HL-60 (cell line): ENCODE measurements at regions not wholly inside any gene's neighbourhood (a gene's known extent, or its start where the extent isn't known, plus 50 kb on each side); places are given as distances from the start of the nearest gene placed in this dataset.

ENCODE experiments used
- CTCF ChIP-seq: IDR thresholded peaks from one replicate; pipeline ENCODE4 v1.5.1; 2011; ENCODE audit warnings: low read length, control low read depth, inconsistent platforms; ENCODE audit not compliant: insufficient read depth
- POLR2AphosphoS5 ChIP-seq: IDR thresholded peaks from 2 replicates; pipeline ENCODE4 v1.6.1; 2012; ENCODE audit warnings: low read depth
- SPI1 ChIP-seq: IDR thresholded peaks from 2 replicates; pipeline ENCODE4 v1.6.1; 2012; ENCODE audit warnings: low read depth, mild to moderate bottlenecking, borderline replicate concordance

- TF ChIP-seq CTCF (no peak), POLR2AphosphoS5 (no peak), SPI1 (no peak)
These were observed 57.8 kb upstream of the VRK1 start for GRCh38 chr14:96739200-96739910.
